GM23338 (cell line): ENCODE measurements at regions not wholly inside any gene's neighbourhood (a gene's known extent, or its start where the extent isn't known, plus 50 kb on each side); places are given as distances from the start of the nearest gene placed in this dataset.

Source experiments
- ATAC-seq: fragments of 200-7000 bp; cut with Tn5 transposase; 3 replicates; pipeline ENCODE4 v1.9.1; 2020
- DNase-seq: peaks from one replicate; pipeline ENCODE4 v3.0.0-alpha.2; 2015; ENCODE audit warnings: low spot score
- H2AFZ ChIP-seq: fragments of 200-600 bp; sonication (generic); 2 replicates; pipeline ENCODE4 v1.8.0; 2016; ENCODE audit warnings: antibody characterized with exemption, mild to moderate bottlenecking, moderate library complexity
- H3F3A ChIP-seq: fragments of 200-600 bp; sonication (generic); replicated peaks from 2 replicates; pipeline ENCODE4 v1.8.0; 2017; ENCODE audit warnings: antibody characterized with exemption, mixed run types, low read depth
- H3K27ac ChIP-seq: fragments of 200-600 bp; sonication (generic); 2 replicates; pipeline ENCODE4 v1.6.1; 2016; ENCODE audit warnings: low read depth
- H3K27me3 ChIP-seq: fragments of 200-600 bp; sonication (generic); 2 replicates; pipeline ENCODE4 v1.8.0; 2016; ENCODE audit warnings: mild to moderate bottlenecking, mixed run types, moderate library complexity; ENCODE audit not compliant: insufficient read depth
- H3K36me3 ChIP-seq: fragments of 200-600 bp; sonication (generic); 2 replicates; pipeline ENCODE4 v1.8.0; 2016; ENCODE audit warnings: mild to moderate bottlenecking; ENCODE audit not compliant: insufficient read depth
- H3K4me1 ChIP-seq: fragments of 200-600 bp; sonication (generic); 2 replicates; pipeline ENCODE4 v1.8.0; 2016; ENCODE audit warnings: mild to moderate bottlenecking, moderate library complexity; ENCODE audit not compliant: insufficient read depth
- H3K4me2 ChIP-seq: fragments of 200-600 bp; sonication (generic); 2 replicates; pipeline ENCODE4 v1.7.1; 2017; ENCODE audit warnings: mixed run types
- H3K4me3 ChIP-seq: fragments of 200-600 bp; sonication (generic); 2 replicates; pipeline ENCODE4 v1.6.1; 2016; ENCODE audit warnings: mixed run types
- H3K79me2 ChIP-seq: fragments of 200-600 bp; sonication (generic); replicated peaks from 2 replicates; pipeline ENCODE4 v1.8.0; 2017; ENCODE audit warnings: mild to moderate bottlenecking; ENCODE audit not compliant: insufficient read depth
- H3K9me2 ChIP-seq: fragments of 200-600 bp; sonication (generic); 2 replicates; pipeline ENCODE4 v1.8.0; 2017; ENCODE audit not compliant: insufficient read depth
- H4K20me1 ChIP-seq: fragments of 200-600 bp; sonication (generic); replicated peaks from 2 replicates; pipeline ENCODE4 v1.8.0; 2017; ENCODE audit warnings: mild to moderate bottlenecking; ENCODE audit not compliant: insufficient read depth
- H3K27ac Mint-ChIP-seq: 2 replicates; pipeline ENCODE4 v1.8.0; 2020; ENCODE audit warnings: inconsistent platforms, mild to moderate bottlenecking, moderate library complexity, mixed read lengths
- H3K27me3 Mint-ChIP-seq: 3 replicates; pipeline ENCODE4 v1.8.0; 2022; ENCODE audit warnings: low read depth, mild to moderate bottlenecking, moderate library complexity, mixed read lengths, inconsistent platforms; ENCODE audit not compliant: insufficient read depth, poor library complexity
- H3K36me3 Mint-ChIP-seq: 3 replicates; pipeline ENCODE4 v1.8.0; 2021; ENCODE audit warnings: low read depth, mild to moderate bottlenecking, inconsistent platforms, moderate library complexity, mixed read lengths
- H3K4me1 Mint-ChIP-seq: 3 replicates; pipeline ENCODE4 v1.8.0; 2020; ENCODE audit warnings: mild to moderate bottlenecking, inconsistent platforms, mixed read lengths
- H3K4me3 Mint-ChIP-seq: 3 replicates; pipeline ENCODE4 v1.8.0; 2021; ENCODE audit warnings: moderate library complexity, mild to moderate bottlenecking, inconsistent platforms, mixed read lengths
- H3K9me3 Mint-ChIP-seq: 3 replicates; pipeline ENCODE4 v1.8.0; 2020; ENCODE audit warnings: moderate library complexity, mild to moderate bottlenecking, inconsistent platforms, mixed read lengths
- CTCF ChIP-seq, 2 experiments: fragments of 200-600 bp in 1 of 2; sonication (generic) in 1 of 2; conservative IDR thresholded peaks; 2 replicates each; pipeline versions ENCODE4 v1.5.1 to v1.6.1; 2016 to 2017; ENCODE audit warnings: antibody characterized with exemption in 2 of 2, low read depth in 2 of 2, mild to moderate bottlenecking in 2 of 2, moderate library complexity in 1 of 2
- EZH2 ChIP-seq: fragments of 200-600 bp; sonication (generic); IDR thresholded peaks from one replicate; pipeline ENCODE4 v1.8.0; 2017; ENCODE audit warnings: antibody characterized with exemption, mild to moderate bottlenecking, low read depth; ENCODE audit not compliant: unreplicated experiment
- EZH2phosphoT487 ChIP-seq: fragments of 200-600 bp; sonication (generic); IDR thresholded peaks from one replicate; pipeline ENCODE4 v1.8.1; 2018; ENCODE audit warnings: antibody characterized with exemption; ENCODE audit not compliant: unreplicated experiment
- JUNB ChIP-seq: IDR thresholded peaks from one replicate; pipeline ENCODE4 v1.6.1; 2016; ENCODE audit warnings: antibody characterized with exemption; ENCODE audit not compliant: unreplicated experiment
- NANOG ChIP-seq: IDR thresholded peaks from 2 replicates; pipeline ENCODE4 v1.6.1; 2016; ENCODE audit warnings: antibody characterized with exemption, borderline replicate concordance
- ZNF331 ChIP-seq: fragments of 250-450 bp; sonication (Bioruptor Pico); IDR thresholded peaks from 2 replicates; pipeline ENCODE4 v1.5.0; 2020; ENCODE audit warnings: low read depth, mild to moderate bottlenecking, moderate library complexity
- TF ChIP-seq, protein P1 (sequence below): fragments of 250-450 bp; sonication (Bioruptor Pico); IDR thresholded peaks from 2 replicates; pipeline ENCODE4 v1.5.0; 2020; ENCODE audit warnings: mild to moderate bottlenecking, moderate library complexity

- no peak for TF ChIP-seq ZNF331 (CRISPR knock-in tag)
- Histone ChIP-seq H3K9me2 (no peaks in the 10 kb centered on the region), H2AFZ (0 out of 2 replicates have a peak overlapping the region, but pooled peaks have one; percentile 39), H4K20me1 (no peaks in the 10 kb centered on the region), H3K27ac (no peak overlapping the region), H3K4me3 (no peak overlapping the region), H3K27me3 (no peaks in the 10 kb centered on the region), H3K36me3 (no peaks in the 10 kb centered on the region), H3K4me1 (no peaks in the 10 kb centered on the region), H3F3A (no peaks in the 10 kb centered on the region), H3K79me2 (no peaks in the 10 kb centered on the region), H3K4me2 (no peak overlapping the region)
- peaks cover 7% of the 10 kb centered on the region for H3K4me1 Mint-ChIP-seq
- no peaks in the 10 kb centered on the region for H3K36me3 Mint-ChIP-seq
- H3K4me3 Mint-ChIP-seq, result no peak overlapping the region
- no peaks in the 10 kb centered on the region for H3K9me3 Mint-ChIP-seq
- peaks cover 3% of the 10 kb centered on the region for H3K27me3 Mint-ChIP-seq
- DNase-seq (no peak), ATAC-seq (no peak)
- no peak overlapping the region for H3K27ac Mint-ChIP-seq
Measured at GRCh38 chr3:68482565-68482964, 449.8 kb downstream of the TAFA4 start.

DNA sequence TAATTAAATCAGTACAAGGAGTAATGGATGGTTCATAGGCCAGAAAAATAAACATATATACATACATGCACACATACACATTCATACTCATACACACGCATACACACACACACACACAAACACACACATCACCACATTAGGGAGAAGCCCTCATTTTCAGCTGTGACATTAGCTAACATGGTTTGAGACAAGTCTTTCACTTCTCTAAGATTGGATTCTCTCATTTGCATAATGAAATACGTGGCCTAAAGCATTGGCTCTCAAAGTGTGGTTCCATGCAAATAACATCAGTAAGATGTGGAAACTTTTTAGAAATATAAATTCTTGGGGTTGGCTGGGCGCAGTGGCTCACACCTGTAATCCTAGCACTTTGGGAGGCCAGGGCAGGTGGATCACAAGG is 452.6 kb downstream of the TAFA4 start:
- Histone ChIP-seq H3K4me3 (no peak overlapping the region), H3K27me3 (no peaks in the 10 kb centered on the region), H3K79me2 (no peaks in the 10 kb centered on the region), H3K36me3 (no peaks in the 10 kb centered on the region), H2AFZ (no peak overlapping the region), H4K20me1 (no peaks in the 10 kb centered on the region), H3F3A (no peaks in the 10 kb centered on the region), H3K4me1 (no peaks in the 10 kb centered on the region), H3K4me2 (no peak overlapping the region), H3K9me2 (peaks cover 4% of the 10 kb centered on the region; the same call in 1 of the 2 replicates), H3K27ac (no peak overlapping the region)
- peaks cover 3% of the 10 kb centered on the region for H3K27me3 Mint-ChIP-seq
- DNase-seq (no peak), ATAC-seq (no peak)
- no peaks in the 10 kb centered on the region for H3K9me3 Mint-ChIP-seq
- no peak overlapping the region for H3K27ac Mint-ChIP-seq
- H3K4me1 Mint-ChIP-seq, result peaks cover 7% of the 10 kb centered on the region
- TF ChIP-seq JUNB (no peak), EZH2 (no peak), ZNF331 (CRISPR knock-in tag) (no peak), CTCF (conservative IDR thresholded peaks at IDR 0.05; ENCODE audit: low read depth in 2 of 2) (no peak), EZH2phosphoT487 (no peak), NANOG (no peak)
- TF ChIP-seq, protein P1, sequence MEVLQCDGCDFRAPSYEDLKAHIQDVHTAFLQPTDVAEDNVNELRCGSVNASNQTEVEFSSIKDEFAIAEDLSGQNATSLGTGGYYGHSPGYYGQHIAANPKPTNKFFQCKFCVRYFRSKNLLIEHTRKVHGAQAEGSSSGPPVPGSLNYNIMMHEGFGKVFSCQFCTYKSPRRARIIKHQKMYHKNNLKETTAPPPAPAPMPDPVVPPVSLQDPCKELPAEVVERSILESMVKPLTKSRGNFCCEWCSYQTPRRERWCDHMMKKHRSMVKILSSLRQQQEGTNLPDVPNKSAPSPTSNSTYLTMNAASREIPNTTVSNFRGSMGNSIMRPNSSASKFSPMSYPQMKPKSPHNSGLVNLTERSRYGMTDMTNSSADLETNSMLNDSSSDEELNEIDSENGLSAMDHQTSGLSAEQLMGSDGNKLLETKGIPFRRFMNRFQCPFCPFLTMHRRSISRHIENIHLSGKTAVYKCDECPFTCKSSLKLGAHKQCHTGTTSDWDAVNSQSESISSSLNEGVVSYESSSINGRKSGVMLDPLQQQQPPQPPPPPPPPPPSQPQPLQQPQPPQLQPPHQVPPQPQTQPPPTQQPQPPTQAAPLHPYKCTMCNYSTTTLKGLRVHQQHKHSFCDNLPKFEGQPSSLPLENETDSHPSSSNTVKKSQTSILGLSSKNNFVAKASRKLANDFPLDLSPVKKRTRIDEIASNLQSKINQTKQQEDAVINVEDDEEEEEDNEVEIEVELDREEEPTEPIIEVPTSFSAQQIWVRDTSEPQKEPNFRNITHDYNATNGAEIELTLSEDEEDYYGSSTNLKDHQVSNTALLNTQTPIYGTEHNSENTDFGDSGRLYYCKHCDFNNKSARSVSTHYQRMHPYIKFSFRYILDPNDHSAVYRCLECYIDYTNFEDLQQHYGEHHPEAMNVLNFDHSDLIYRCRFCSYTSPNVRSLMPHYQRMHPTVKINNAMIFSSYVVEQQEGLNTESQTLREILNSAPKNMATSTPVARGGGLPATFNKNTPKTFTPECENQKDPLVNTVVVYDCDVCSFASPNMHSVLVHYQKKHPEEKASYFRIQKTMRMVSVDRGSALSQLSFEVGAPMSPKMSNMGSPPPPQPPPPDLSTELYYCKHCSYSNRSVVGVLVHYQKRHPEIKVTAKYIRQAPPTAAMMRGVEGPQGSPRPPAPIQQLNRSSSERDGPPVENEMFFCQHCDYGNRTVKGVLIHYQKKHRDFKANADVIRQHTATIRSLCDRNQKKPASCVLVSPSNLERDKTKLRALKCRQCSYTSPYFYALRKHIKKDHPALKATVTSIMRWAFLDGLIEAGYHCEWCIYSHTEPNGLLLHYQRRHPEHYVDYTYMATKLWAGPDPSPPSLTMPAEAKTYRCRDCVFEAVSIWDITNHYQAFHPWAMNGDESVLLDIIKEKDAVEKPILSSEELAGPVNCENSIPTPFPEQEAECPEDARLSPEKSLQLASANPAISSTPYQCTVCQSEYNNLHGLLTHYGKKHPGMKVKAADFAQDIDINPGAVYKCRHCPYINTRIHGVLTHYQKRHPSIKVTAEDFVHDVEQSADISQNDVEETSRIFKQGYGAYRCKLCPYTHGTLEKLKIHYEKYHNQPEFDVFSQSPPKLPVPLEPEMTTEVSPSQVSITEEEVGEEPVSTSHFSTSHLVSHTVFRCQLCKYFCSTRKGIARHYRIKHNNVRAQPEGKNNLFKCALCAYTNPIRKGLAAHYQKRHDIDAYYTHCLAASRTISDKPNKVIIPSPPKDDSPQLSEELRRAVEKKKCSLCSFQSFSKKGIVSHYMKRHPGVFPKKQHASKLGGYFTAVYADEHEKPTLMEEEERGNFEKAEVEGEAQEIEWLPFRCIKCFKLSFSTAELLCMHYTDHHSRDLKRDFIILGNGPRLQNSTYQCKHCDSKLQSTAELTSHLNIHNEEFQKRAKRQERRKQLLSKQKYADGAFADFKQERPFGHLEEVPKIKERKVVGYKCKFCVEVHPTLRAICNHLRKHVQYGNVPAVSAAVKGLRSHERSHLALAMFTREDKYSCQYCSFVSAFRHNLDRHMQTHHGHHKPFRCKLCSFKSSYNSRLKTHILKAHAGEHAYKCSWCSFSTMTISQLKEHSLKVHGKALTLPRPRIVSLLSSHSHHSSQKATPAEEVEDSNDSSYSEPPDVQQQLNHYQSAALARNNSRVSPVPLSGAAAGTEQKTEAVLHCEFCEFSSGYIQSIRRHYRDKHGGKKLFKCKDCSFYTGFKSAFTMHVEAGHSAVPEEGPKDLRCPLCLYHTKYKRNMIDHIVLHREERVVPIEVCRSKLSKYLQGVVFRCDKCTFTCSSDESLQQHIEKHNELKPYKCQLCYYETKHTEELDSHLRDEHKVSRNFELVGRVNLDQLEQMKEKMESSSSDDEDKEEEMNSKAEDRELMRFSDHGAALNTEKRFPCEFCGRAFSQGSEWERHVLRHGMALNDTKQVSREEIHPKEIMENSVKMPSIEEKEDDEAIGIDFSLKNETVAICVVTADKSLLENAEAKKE (CRISPR knock-in tag), result no peak
- no peaks in the 10 kb centered on the region for H3K36me3 Mint-ChIP-seq
- no peak overlapping the region for H3K4me3 Mint-ChIP-seq
